GM12878 (cell line): ENCODE measurements at regions not wholly inside any gene's neighbourhood (a gene's known extent, or its start where the extent isn't known, plus 50 kb on each side); places are given as distances from the start of the nearest gene placed in this dataset.

Source experiments
- ATAC-seq: fragments of 200-7000 bp; cut with Tn5 transposase; 3 replicates; pipeline ENCODE4 v1.9.1; 2020; ENCODE audit warnings: mild to moderate bottlenecking, moderate library complexity
- BruUV-seq: library from RNA; stranded (reverse); fragments of 400-500 nt; replicated peaks from 2 replicates; lab custom pipeline; 2021; lab: Mats Ljungman, UMichigan
- CTCF ChIA-PET: fragments of 300-600 bp; sonication (Branson Sonifier 250); formaldehyde crosslinking; extraction: SDS; loops from one replicate; lab custom pipeline; 2021; ENCODE audit warnings: inconsistent platforms; lab: Yijun Ruan, JAX
- POLR2A ChIA-PET: fragments of 350-600 bp; formaldehyde crosslinking; extraction: SDS; loops from one replicate; lab custom pipeline; 2021; ENCODE audit warnings: inconsistent platforms; lab: Charles Lee
- RAD21 ChIA-PET: fragments of 300-600 bp; sonication (Branson Sonifier 250); formaldehyde crosslinking; loops from one replicate; lab custom pipeline; 2023; ENCODE audit warnings: antibody characterized with exemption; ENCODE audit not compliant: unreplicated experiment; lab: Charles Lee
- SMC1A ChIA-PET: fragments of 300-600 bp; sonication (Branson Sonifier 250); formaldehyde crosslinking; loops from one replicate; lab custom pipeline; 2023; ENCODE audit not compliant: unreplicated experiment, uncharacterized antibody; lab: Charles Lee
- DNase-seq: peaks from one replicate; pipeline ENCODE4 v3.0.0-alpha.2; 2011; ENCODE audit warnings: low read depth, low spot score
- FAIRE-seq: peaks from 3 replicates; lab custom pipeline; 2011; peaks lifted over from hg19 to GRCh38; lab: Jason Lieb, UNC
- H2AFZ ChIP-seq: 2 replicates; pipeline ENCODE4 v1.6.0; 2011; ENCODE audit warnings: low read depth, low read length, control low read depth; ENCODE audit not compliant: control insufficient read depth
- H3K27ac ChIP-seq: 2 replicates; pipeline ENCODE4 v1.5.1; 2011; ENCODE audit warnings: control low read depth; ENCODE audit not compliant: control insufficient read depth, insufficient read depth
- H3K27me3 ChIP-seq, 2 experiments: replicated peaks in 1 of 2; 2 replicates each; pipeline versions ENCODE4 v1.6.0 to v1.6.1; 2011; ENCODE audit warnings: low read length in 1 of 2; ENCODE audit not compliant: control insufficient read depth in 2 of 2, insufficient read depth in 2 of 2
- H3K36me3 ChIP-seq, 2 experiments: 2 replicates each; pipeline ENCODE4 v1.5.1; 2011; ENCODE audit warnings: low read length in 1 of 2; ENCODE audit not compliant: control insufficient read depth in 2 of 2, insufficient read depth in 2 of 2
- H3K4me1 ChIP-seq: 2 replicates; pipeline ENCODE4 v1.6.1; 2011; ENCODE audit warnings: mild to moderate bottlenecking, low read length, moderate library complexity, mixed read lengths; ENCODE audit not compliant: control insufficient read depth, insufficient read depth
- H3K4me2 ChIP-seq: 2 replicates; pipeline ENCODE4 v1.6.0; 2011; ENCODE audit warnings: control low read depth; ENCODE audit not compliant: control insufficient read depth, insufficient read depth
- H3K4me3 ChIP-seq: fragments of 200-600 bp; sonication (generic); 2 replicates; pipeline ENCODE4 v1.5.1; 2016
- H3K79me2 ChIP-seq: 2 replicates; pipeline ENCODE4 v1.6.0; 2011; ENCODE audit warnings: low read length; ENCODE audit not compliant: control insufficient read depth, insufficient read depth
- H3K9ac ChIP-seq: 2 replicates; pipeline ENCODE4 v1.8.0; 2011; ENCODE audit warnings: low read length, control low read depth, mixed read lengths; ENCODE audit not compliant: control insufficient read depth, insufficient read depth
- H3K9me3 ChIP-seq: replicated peaks from 3 replicates; pipeline ENCODE4 v1.5.1; 2011; ENCODE audit warnings: mild to moderate bottlenecking, low read length; ENCODE audit not compliant: control insufficient read depth, insufficient read depth
- H4K20me1 ChIP-seq: 2 replicates; pipeline ENCODE4 v1.6.0; 2011; ENCODE audit not compliant: control insufficient read depth, insufficient read depth
- CHD4 ChIP-seq: fragments of 200-600 bp; sonication (generic); IDR thresholded peaks from 2 replicates; pipeline ENCODE4 v1.6.1; 2016; ENCODE audit warnings: mild to moderate bottlenecking
- EED ChIP-seq: sonication (generic); IDR thresholded peaks from 2 replicates; pipeline ENCODE4 v1.6.1; 2016; ENCODE audit warnings: antibody characterized with exemption, low read depth
- HCFC1 ChIP-seq: fragments of 150-350 bp; IDR thresholded peaks from 2 replicates; pipeline ENCODE4 v1.6.1; 2014; ENCODE audit warnings: low read length
- MAX ChIP-seq: IDR thresholded peaks from 2 replicates; pipeline ENCODE4 v1.6.1; 2012; ENCODE audit warnings: low read depth, low read length, improper control_type of control experiment
- PML ChIP-seq: IDR thresholded peaks from 2 replicates; pipeline ENCODE4 v1.6.1; 2012; ENCODE audit warnings: low read length, inconsistent platforms
- RUNX3 ChIP-seq: IDR thresholded peaks from 2 replicates; pipeline ENCODE4 v1.6.1; 2012; ENCODE audit warnings: low read length, inconsistent platforms
- ZNF384 ChIP-seq: IDR thresholded peaks from 2 replicates; pipeline ENCODE4 v1.6.1; 2012; ENCODE audit warnings: low read depth, mild to moderate bottlenecking, low read length, improper control_type of control experiment, borderline replicate concordance
- WGBS: methylation state at CpG from one replicate; pipeline ENCODE4 v1.1.6; 2016; ENCODE audit warnings: low lambda C conversion rate; ENCODE audit not compliant: insufficient replicate concordance, insufficient coverage; ENCODE audit errors: missing lambda C conversion rate; 5-methylcytosine and 5-hydroxymethylcytosine counted together
- in situ Hi-C: fragments of 300-500 bp; cut with MboI; formaldehyde crosslinking; loops from 9 replicates; pipeline ENCODE4 v1.14.3; 2018; ENCODE audit warnings: mixed read lengths
- intact Hi-C: fragments of 100-400 bp; cut with micrococcal nuclease; formaldehyde crosslinking; loops from one replicate; pipeline ENCODE4 v1.14.2; 2022; ENCODE audit not compliant: unreplicated experiment

GRCh38 chr5:68368311-68369022 is 152.9 kb downstream of the PIK3R1 start:
- Histone ChIP-seq H3K36me3 (no peaks in the 10 kb centered on the region), H3K27me3 (no peaks in the 10 kb centered on the region), H3K4me3 (no peak overlapping the region), H3K79me2 (no peaks in the 10 kb centered on the region), H3K9me3 (no peaks in the 10 kb centered on the region), H3K9ac (no peak overlapping the region), H3K4me2 (no peak overlapping the region), H3K4me1 (peaks cover 42% of the 10 kb centered on the region), H4K20me1 (no peaks in the 10 kb centered on the region), H3K27ac (no peak overlapping the region), H2AFZ (no peak overlapping the region)
- ChIA-PET RAD21 (interaction anchor here (2.0 to 2.1 kb wide), 2 partner anchors 9 to 81 kb away, joined by 7 to 8 read pairs; no protein-coding TSS in a partner anchor), CTCF (interaction anchor here (0.9 to 2.1 kb wide), 6 partner anchors 9 to 78 kb away, joined by 3 to 5 read pairs (median 4); no protein-coding TSS in a partner anchor), POLR2A (interaction anchor here (0.8 to 1.3 kb wide), 5 partner anchors 9 to 80 kb away, joined by 3 to 6 read pairs (median 3); no protein-coding TSS in a partner anchor), SMC1A (interaction anchor here (0.6 to 5.3 kb wide), 14 partner anchors 10 to 81 kb away, joined by 3 to 36 read pairs (median 6); no protein-coding TSS in a partner anchor)
- ATAC-seq, result peak; percentile 41
- TF ChIP-seq HCFC1, result no peak
- no peak for TF ChIP-seq PML
- TF ChIP-seq MAX, result no peak
- peak; percentile 47; the same call in 1 of the 2 replicates for TF ChIP-seq RUNX3
- 0 out of 2 replicates have a peak, but pooled peaks have one; percentile 8 for TF ChIP-seq EED
- 75% methylated on average over 5 of the region's 5 CpGs for WGBS
- no peak for FAIRE-seq
- no TSS peak for BruUV-seq
- DNase-seq, result no peak
- in situ Hi-C loops (no loop called here), intact Hi-C loops (no loop called here)

GRCh38 chr5:68369023-68369359 is 153.4 kb downstream of the PIK3R1 start:
- Histone ChIP-seq H3K4me2 (peak overlapping the region; percentile 77), H3K27ac (peak overlapping the region; percentile 60), H3K4me1 (peaks cover 42% of the 10 kb centered on the region), H3K27me3 (no peaks in the 10 kb centered on the region), H2AFZ (no peak overlapping the region), H3K79me2 (no peaks in the 10 kb centered on the region), H3K9ac (peak overlapping the region; percentile 32), H4K20me1 (no peaks in the 10 kb centered on the region), H3K36me3 (no peaks in the 10 kb centered on the region), H3K4me3 (peak overlapping the region; percentile 19; the same call in 1 of the 2 replicates), H3K9me3 (no peaks in the 10 kb centered on the region)
- TF ChIP-seq CHD4 (no peak), ZNF384 (peak; percentile 39)
- ATAC-seq, result peak; percentile 22
- no peak for DNase-seq
- ChIA-PET POLR2A (interaction anchor here (0.8 to 1.3 kb wide), 5 partner anchors 9 to 81 kb away, joined by 3 to 6 read pairs (median 3); no protein-coding TSS in a partner anchor), CTCF (interaction anchor here (0.9 to 1.9 kb wide), 3 partner anchors 9 to 77 kb away, joined by 3 to 13 read pairs (median 5); no protein-coding TSS in a partner anchor), SMC1A (interaction anchor here (0.6 to 5.3 kb wide), 11 partner anchors 9 to 86 kb away, joined by 3 to 36 read pairs (median 6); no protein-coding TSS in a partner anchor), RAD21 (interaction anchor here (1.0 to 2.1 kb wide), 3 partner anchors 10 to 82 kb away, joined by 4 to 8 read pairs (median 7); no protein-coding TSS in a partner anchor)
- intact Hi-C loops (no loop called here), in situ Hi-C loops (no loop called here)
- FAIRE-seq, result no peak
- no TSS peak for BruUV-seq
- 35% methylated on average over 1 of the region's 1 CpG for WGBS
